NK-92 treated with Interleukin-12 subunit alpha and Interleukin-12 subunit beta, amount 100 ng/mL, for 24 hours (cell line): ENCODE measurements at regions not wholly inside any gene's neighbourhood (a gene's known extent, or its start where the extent isn't known, plus 50 kb on each side); places are given as distances from the start of the nearest gene placed in this dataset.
"Not testable (repeated sequence)": the region's sequence is repeated elsewhere in the genome, so short reads cannot be mapped to it uniquely, and the experiment has no call there.

Experiments used
- DNase-seq: peaks from one replicate; lab custom pipeline; 2025; lab: John Stamatoyannopoulos, UW

DNA sequence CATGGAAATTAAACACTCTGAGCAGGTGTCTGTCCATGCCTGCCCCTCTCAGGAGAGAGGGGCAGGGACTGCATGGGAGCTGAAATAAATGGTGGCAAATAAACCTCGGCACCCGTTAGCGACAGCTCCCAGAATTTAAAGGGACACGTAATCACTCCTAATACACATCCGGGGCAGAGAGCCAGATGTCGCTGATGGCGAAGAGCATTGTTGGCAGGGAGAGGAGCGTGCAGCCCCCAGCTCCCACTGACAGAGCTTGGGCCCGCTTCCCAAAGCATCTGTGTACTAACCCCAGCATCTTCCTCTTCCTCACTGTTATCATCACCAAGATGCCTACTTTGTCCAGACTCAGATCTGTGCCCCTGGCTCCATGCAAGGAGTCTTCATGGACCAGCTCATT lies 85.8 kb downstream of the IRX5 start:
- DNase-seq: no peak

DNA sequence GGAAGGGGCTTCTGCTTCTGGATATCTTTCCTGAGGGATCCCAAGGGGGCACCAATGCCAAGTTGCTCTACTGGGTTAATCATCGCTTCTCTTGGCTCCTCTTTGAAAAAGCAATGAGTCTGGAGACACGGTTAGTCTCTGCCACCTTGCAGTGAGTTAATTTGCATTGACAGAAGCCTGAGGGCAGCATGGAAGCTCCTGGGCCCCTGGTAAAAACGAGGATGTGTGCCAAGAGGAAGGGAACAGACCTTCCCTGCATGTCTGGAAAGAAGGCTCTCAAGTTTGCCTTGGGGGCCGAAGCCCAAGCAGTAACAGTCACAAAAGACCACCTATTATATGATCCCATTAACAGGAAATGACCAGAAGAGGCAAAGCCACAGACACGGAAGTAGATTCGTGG lies 86.7 kb downstream of the IRX5 start:
- no peak for DNase-seq

DNA sequence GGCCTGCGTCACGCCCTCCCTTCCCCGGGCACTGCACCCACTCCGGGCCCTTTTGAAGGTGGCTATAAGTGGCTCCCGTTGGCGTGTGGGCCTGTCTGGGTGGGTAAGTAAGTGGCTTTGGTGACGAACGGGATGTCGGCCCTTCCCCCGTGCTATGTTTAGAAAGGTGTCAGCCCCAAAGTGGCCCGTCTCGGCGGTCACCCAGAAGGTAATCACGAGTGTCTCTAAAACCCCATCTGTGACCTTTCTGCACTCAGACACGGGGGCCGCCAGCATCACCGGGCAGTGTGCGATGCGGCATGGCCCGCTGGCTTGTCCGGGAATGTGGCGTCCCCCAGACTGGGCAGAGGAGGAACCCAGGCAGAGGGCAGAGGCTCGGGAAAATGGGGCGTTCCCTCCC lies 88.2 kb downstream of the IRX5 start:
- DNase-seq: no peak

DNA sequence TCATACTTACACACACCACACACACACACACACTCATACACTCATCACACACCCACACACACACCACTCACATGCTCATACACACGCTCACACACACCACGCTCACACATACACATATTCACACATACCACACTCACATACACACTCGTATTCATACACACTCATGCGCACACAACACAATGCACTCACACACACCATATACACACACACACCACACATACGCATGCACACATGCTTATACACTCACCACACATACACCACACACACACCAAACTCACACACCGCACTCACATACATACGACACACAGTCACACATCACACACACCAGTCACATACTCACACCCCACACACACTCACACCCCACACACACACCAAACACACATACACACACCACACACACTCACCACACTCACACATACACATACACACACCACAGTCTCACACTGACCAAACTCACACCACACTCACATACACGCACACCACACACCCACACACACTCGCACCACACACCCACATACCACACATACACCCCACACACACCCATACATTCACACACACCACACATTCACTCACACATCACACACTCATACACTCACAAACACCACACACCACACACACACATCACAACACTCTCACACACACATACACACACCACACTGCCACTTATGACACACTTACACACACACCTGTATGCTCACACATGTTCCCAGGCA lies 88.9 kb downstream of the IRX5 start:
- DNase-seq: no peak

DNA sequence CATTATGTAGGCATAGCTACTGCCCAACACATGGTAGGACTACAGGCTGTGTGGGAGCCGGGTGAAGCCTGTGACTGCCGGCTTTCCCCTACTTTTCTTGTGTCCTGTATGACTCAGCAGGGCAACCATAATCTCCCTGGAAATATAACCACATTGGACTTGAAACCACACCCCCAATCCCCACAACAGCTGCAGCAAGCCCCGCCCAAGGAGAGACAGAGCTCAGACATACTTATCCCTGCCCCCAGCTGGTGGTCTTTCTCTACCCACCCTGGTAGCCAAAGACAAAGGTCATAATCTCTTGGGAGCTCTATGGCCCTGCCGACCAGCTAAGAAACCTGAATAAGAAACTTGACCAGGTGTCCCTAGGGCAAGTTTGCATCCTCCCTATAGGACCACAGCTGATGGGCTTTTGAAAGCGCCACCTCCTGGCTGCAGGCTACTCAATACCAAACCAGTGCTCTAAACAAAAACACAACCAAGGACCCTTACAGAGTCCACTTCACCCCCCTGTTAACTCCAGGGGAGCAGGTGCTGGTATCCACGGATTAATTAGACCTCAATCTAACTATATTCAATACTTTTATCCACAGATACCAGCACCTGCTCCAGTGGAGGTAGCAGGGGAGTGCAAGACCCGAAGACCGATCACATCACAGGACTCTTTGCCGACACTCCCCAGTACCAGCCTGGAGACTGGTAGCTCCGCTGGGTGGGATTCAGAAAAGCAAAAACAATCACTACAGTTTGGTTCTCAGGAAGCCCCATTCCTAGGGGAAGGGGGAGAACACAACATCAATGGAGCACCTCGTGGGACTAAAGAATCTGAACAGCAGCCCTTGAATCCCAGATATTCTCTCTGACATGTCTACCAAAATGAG lies 91.2 kb downstream of the IRX5 start:
- no peak for DNase-seq

DNA sequence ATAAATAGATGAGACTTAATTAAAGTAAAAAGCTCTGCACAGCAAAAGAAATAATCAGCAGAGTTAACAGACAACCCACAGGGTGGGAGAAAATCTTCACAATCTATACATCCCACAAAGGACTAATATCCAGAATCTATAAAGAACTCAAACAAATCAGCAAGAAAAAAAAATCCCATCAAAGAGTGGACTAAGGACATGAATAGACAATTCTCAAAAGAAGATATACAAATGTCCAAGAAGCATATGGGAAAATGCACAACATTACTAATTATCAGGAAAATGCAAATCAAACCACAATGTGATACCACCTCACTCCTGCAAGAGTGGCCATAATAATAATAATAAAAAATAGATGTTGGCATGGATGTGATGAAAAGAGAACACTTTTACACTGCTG lies 96.6 kb downstream of the IRX5 start:
- DNase-seq: not testable (repeated sequence)

DNA sequence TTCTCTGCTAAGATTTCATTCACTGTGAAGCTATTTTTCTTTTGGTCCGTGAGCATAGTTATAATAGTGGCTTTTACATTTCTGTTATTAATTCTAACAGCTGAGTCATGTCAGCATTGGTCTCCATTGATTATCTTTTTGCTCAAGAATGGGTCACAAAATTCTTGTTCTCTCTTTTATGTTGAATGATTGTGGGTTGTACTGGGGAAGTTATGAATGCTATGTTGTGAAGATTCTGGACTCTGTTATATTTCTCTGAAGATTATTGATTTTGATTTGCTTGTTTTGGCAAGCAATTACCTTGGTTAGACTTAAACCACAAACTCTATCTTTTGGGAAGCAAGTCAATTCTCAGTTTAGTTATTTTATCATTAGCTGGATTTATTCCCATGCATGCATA lies 98.8 kb downstream of the IRX5 start:
- no peak for DNase-seq

DNA sequence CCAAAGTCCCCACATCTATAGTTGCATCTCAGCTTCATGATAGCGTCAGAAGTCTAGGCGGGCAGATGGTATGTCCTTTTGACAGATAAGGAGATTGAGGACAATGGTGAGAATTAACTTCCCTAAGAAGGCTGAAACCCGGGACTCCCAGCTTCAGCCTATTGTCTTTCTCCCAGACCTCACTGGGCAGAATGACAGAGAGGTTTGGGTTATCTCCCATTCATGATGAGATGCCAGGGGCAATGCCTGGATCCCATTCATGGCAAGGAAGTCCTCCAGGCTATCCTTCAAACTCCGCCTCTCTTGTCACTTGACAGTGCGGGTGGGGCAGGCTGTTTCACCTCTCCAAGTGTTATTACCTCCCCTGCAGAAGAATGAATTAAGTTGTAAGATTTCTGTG lies 100.3 kb downstream of the IRX5 start:
- DNase-seq: no peak

DNA sequence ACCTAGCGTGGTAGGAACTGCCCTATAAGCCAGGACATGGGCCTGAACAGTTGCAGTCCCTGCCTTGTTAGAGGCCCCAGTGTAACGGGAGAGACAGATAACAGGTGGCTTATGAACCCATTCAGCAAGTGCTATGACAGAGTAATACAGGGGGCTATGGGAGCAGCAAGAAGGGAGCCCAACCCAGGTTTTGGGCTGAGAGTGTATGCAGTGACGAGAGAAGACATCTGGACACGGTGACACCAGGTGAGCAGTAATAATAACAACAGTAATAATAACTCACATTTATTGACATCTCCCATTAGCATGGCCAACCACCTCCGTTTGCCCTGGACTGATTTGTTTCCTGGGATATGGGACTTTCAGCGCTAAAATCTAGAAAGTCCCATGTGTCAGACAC lies 100.8 kb downstream of the IRX5 start:
- no peak for DNase-seq

DNA sequence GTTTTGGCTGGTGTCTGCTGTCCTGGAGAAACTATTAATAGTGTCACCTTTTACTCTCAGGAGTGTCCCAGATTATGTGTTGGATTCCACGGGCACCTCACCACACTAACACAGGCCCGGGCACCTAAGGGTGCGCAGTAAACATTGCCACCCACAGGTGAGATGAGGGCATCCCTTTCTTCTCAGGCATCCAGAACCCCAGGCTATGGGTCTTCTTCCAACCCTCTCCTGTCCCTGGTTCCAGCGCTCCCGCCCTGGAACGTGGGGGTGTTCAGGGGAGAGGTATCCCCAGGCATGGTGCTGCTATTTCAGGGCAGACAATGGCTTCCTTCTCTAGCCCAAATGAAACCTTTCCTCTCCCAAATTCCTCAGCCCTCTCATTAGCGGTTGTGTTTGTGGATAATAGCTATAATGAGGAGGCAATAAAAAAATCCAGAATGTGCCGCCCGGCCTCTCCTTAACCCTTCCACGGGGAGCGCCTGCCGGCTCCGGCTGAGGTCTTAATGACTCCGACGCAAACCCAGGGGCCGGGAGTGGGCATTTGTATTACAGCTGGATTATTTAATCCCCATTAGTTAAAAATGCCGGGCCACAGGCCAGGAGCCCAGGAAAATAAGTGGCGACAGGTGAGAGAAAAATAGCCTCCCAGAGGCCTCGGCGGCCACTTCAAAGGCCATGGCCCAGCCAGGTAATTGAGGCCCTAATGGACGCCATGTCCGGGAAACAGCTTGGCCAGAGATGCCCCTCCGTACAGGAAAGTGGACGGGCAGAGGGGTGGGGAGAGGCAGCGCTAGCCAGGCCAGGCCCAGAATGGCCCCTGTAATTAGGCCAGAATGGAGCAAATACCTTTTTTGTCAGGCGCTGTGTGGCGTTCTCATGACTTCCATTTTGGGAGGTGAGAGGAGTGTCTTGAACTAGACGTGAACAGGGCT lies 102.8 kb downstream of the IRX5 start:
- DNase-seq: no peak

DNA sequence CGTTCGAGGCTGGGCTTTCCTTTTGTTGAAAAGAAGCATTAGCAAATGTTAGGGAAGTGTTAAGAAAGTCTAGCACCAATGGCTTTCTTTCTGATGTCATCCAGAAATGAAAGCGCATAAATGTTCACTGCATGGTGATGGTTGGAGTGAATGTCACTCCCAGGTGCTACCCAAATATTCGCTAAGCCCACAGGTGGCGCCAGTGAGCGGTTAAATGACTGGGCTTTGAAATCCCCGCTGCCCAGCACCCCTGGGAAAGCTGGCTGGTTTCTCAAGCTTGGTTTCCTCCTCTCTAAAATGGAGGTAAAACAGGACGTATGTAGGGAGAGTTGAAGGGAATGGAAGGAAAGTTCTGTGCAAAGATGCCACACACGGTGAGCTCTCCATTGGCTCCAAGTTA lies 104.4 kb downstream of the IRX5 start:
- DNase-seq: peak; percentile 9

DNA sequence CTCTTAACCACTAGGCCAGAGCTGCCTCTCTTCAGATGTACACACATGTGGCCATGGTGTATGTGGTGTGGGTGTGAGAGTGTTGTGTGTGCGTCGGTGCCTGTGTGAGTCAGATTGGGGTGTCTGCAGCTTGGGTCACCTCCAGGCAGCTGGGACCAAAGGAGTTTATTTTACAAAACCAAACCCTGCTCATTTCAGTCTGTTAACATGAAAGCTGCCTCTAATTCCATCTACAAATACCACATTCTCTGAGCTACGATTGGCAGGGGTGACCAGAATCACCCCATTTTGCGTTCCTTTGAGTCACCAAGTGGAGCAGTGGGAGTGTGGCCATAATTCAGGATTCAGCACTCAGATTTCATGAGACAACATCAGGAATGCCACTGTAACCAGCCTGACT lies 105.3 kb downstream of the IRX5 start:
- no peak for DNase-seq

DNA sequence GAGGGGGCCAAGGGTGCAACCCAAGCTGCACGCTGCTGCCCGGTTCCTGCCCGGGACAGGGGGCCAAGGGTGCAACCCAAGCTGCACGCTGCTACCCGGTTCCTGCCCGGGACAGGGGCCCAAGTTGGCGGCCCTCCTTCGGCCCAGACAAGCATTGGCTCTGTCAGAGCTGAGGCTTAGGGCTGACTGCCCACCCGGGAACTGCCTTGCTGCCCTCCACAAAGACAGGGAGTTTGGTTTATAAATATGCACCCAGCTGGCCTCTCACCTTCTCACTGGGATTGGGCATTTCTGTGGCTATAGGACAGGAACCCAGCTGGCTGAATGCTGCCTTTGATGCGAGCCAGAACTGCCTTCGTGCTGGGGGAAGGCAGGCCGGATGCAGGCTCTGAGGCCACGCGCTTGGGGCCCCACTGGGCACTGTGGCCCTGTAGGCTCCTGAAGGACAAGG lies 105.7 kb downstream of the IRX5 start:
- no peak for DNase-seq

DNA sequence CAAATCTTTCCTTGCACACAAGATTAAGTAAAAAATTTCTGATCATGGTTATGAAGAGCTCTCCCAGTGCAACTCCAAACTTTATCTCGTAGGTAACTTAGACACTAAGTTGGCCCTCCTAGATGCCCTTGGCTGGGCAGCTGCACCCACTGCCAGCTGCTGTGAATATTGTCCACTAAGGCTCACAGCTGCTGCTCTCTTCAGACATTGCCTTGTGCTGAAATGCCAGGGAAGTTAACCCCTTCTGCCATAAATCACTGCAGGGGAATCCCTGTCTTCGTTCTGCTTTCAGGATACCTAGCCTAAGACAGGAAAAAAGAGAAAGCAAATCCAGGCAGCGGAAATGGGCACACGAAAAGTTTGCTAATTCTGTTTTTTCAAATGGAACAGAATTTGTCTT lies 106.4 kb downstream of the IRX5 start:
- DNase-seq: no peak

DNA sequence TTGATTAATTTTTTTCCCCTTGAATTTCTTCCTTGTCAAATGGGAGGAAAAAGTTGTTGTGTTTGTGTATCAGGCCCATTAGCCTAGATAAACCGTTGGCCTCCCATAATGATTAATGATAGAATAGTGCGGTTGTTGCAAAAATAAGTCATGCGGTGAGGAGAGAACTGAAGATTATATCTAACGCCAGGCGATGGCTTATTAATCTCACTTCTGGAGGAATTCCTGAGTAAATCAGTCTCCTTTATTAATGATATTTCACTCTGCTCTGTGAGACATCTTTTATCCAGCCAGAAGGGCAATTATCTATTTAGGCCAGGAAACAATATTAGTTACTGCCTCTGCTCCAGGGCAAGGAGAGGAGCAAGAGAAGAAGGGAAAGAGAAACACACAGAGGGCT lies 107.3 kb downstream of the IRX5 start:
- no peak for DNase-seq

DNA sequence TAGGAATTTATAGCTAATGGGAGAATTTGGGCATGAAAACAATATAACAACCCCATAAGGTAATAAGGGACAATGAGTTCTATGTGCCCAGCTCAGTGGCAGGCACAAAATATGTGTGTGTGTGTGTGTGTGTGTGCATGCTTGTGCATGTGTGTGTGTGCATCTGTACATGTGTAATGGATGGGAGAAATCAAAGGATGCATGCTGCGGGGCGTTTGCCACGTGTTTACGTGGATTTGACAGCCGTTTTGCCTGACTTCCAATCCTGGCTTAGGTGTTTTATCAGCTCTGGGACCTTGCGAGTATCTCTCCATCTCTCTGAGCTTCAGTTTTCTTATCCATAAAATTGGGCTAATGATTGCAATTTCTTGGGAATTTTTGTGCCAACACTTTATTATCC lies 108.4 kb downstream of the IRX5 start:
- no peak for DNase-seq

DNA sequence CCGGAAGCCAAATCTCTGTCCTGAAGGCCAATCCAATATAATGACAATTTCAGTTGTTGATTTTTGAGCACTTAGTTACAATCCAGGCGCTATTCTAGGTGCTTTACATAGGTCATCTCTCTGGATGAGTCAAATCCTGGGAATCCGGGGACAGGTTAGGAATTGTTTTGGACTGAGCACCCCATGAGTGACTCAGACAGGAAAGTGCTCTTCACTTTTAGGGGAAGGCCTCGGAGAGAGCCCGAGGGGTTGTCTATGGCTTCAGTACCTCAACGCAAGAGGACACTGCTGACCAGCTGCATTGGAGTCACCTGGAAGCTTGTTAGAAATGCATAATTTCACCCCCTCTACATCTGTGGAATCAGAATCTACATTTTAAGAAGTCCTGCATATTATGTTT lies 108.8 kb downstream of the IRX5 start:
- DNase-seq: no peak

DNA sequence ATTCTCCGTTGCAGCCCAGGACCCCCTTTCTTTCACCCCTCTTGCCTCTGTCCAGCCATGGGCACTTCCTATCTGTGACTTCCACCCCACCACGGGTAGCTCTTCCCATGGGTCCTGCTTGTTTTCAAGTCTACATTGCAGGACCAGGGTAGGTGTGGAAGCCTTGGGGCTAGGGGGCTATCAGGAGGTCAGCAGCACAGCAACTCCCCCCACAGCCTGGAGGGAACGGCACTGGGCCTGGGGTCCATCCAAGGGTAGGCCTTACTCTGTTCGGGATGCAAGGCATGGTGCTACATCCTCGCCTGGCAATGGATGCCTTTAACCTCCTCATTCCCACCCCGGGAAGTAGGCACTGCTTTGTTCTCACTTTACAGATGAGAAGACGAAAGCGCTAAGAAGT lies 109.3 kb downstream of the IRX5 start:
- no peak for DNase-seq

DNA sequence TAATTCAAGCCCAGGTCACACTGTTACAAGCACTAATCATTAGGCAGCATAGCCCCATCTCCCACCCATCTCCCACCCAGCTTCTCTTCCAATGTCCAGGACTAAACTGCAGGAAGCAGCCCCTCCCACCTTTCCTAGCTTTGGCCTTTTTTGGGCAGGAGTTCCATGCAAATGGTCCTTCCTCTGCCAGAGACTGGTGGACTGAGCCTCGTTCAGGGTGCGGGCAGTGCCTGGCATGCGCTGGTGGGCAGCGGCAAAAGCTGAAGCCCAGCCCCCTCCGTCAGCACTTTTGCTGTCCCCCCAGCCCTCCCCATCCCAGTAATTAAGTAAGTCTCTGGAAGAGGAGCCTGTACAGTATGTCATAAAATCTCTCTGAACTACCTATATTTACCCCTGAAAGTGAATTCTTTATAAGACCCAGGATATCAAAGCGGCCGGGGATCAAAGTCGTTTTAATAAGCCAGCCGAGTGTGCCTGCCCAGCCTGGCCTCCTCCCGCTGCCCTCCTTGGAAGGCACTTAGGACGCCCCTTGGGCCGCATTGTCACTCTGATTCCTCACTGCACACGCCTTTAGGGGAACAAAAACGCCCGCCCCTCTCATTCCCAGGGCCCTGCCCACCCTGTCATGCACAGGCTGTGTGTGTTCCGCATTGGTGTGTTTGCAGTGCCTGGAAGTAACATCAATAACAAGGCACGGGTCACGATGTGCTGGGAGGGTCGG lies 109.9 kb downstream of the IRX5 start:
- no peak for DNase-seq

DNA sequence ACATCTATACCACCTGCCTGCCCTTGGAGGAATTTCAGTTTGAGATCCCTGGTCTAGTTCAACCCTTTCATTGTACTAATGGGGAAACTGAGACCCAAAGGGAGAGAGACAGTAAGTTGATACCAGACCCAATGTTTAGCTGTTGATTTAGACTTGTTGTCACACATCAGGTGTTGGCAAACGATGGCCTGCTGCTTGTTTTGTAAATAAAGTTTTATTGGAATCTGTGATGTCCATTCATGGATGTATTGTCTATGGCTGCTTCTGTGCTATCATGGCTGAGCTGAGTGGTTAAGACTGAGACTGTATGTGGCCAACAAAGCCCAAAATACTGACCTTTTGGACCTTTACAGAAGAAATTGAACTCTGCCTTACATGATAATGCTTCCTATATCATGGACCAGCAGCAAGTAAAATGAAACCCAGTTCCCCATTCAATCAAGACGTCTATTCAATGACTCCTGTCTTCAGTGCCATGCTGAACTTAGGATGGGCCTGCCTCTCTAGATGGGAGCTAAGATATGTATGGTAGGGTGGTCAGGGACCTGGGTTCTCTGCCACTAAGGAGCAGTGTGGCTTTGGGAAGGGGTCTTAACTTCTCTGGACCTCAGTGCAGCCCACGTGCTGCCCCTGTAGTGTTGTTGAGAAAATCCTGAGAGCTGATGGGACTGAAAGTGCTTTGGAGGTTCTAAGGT lies 111.0 kb downstream of the IRX5 start:
- DNase-seq: no peak
